GM12892 (cell line): ENCODE measurements at regions not wholly inside any gene's neighbourhood (a gene's known extent, or its start where the extent isn't known, plus 50 kb on each side); places are given as distances from the start of the nearest gene placed in this dataset.

Source experiments
- POLR2A ChIP-seq: IDR thresholded peaks from 2 replicates; pipeline ENCODE4 v1.6.1; 2011; ENCODE audit warnings: low read depth, low read length, control low read depth
- POLR2AphosphoS5 ChIP-seq: IDR thresholded peaks from 2 replicates; pipeline ENCODE4 v1.6.1; 2011; ENCODE audit warnings: low read depth, low read length, control low read depth
- TAF1 ChIP-seq: IDR thresholded peaks from 2 replicates; pipeline ENCODE4 v1.6.1; 2011; ENCODE audit warnings: low read depth, mild to moderate bottlenecking, control low read depth, low read length, borderline replicate concordance

DNA sequence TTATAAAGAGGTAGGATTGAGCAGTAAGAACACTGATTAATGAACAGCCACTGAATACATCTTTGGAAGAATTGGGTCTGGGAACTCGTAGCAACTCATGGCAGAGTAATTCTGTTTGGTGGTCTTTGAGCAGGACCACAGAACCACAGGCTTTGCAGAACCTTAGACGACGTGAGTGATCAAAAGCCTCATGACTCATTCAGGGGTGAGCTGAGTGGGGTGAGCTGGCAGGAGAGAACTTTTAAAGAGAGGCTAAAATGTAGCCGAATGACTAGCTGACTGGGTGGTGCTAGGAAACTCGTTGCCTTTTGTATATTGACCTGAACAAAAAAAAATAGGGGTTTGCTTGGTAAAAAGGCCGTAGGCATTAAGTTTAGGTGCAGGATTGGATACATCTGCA lies 313.8 kb downstream of the TGFB2 start:
- no peak for TF ChIP-seq POLR2AphosphoS5
- TF ChIP-seq POLR2A = no peak
- no peak for TF ChIP-seq TAF1
